GM18511 (cell line): ENCODE measurements at regions not wholly inside any gene's neighbourhood (a gene's known extent, or its start where the extent isn't known, plus 50 kb on each side); places are given as distances from the start of the nearest gene placed in this dataset.
"Not testable (repeated sequence)": the region's sequence is repeated elsewhere in the genome, so short reads cannot be mapped to it uniquely, and the experiment has no call there.

Experiments used
- ATAC-seq: cut with Tn5 transposase; IDR thresholded peaks from one replicate; pipeline ENCODE4 v1.9.1; 2021; ENCODE audit warnings: mild to moderate bottlenecking, moderate library complexity; ENCODE audit not compliant: unreplicated experiment

GRCh38 chr2:207321514-207321913 is 155.8 kb upstream of the KLF7 start:
- ATAC-seq: no peak

- no peak for ATAC-seq
Observed at GRCh38 chr2:207324001-207324400, 158.3 kb upstream of the KLF7 start.

GRCh38 chr2:207327513-207327912 is 161.8 kb upstream of the KLF7 start:
- ATAC-seq: no peak

- peak; percentile 50 for ATAC-seq
Observed at GRCh38 chr2:207328944-207329386, 163.2 kb upstream of the KLF7 start.

DNA sequence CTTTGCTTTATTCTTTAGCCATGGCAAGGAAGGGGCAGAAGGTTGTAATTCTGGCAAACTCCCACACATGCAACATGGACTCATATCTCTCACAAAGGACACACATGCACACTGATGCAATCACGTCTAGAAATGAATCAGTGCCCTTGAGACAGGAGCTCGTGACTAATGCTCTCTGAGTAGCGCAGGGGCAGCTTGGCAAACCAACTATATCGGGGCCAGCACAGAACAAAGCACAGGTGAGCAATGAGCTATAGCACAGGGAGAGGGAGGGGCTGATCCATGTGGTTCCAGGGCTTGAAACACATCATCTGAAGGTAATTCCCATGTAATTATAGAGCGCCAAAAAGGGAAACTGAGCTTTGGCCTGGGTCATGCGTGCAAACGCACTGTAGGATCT is 165.2 kb upstream of the KLF7 start:
- peak; percentile 56 for ATAC-seq

DNA sequence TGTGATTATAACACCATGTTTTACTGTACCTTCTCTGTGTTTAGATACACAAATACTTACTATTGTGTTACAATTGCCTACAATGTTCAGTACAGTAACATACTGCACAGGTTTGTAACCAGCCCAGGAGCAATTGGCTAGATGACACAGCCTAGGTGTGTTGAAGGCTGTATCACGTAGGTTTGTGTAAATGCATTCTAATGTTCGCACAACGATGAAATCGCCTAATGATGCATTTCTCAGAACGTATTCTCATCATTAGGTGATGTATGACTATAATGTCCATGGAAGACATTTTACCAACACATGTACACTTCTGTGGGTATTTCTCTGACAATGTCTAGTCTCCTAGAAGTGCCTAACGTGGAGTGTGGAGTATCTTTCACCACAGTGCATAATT is 165.9 kb upstream of the KLF7 start:
- ATAC-seq: no peak

- peak; percentile 38 for ATAC-seq
Observed at GRCh38 chr2:207332480-207333212, 166.9 kb upstream of the KLF7 start.

DNA sequence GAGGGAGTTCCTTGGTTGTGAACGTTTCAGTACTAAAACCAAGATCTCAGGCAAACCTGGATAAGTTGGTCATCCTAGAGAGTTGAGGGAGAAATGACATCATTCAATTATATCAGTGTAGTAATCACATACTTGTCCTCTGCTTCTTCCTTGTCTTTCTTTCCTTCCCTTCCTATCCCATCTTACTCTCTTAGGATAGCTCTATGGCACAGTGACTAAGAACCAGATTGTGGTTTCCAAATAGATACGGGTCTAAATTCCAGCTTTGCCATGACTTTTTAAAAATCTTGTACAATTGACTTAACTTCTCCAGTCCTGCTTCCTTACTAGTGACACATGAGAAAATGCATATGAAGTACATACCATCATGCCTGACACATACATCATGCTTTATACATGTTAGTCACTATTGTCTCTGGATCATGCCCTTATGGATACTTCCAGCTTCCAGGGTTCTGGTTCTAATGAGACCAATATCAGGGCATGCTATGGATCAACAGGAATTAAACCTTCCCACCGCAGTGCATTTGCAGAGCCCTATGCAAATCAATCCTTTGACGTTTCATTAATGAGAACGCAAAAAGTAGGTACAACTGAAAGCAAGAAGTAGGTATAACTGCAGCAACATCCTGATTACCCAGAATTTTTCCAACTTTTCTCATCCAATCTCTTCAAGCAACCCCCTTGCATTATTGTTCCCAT is 168.0 kb upstream of the KLF7 start:
- no peak for ATAC-seq

DNA sequence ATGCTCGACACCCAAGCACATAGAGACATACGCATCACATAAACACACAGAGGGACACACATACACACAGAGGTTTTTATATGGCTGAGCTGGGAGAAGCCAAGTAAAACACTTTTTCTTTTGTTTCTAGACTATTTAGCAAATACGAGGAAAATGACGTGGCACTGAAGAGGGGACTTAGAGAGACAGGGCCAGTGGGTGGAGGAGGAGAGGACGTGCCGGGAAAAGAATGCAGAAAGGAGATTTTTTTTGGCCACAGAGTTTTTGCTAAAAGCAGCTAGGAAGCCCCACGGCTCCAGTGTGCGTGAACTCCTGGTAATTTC is 168.5 kb upstream of the KLF7 start:
- ATAC-seq: peak; percentile 8

- ATAC-seq: peak; percentile 31
Observed at GRCh38 chr2:207334624-207335371, 169.1 kb upstream of the KLF7 start.

GRCh38 chr2:207337234-207338219 is 171.8 kb upstream of the KLF7 start:
- peak; percentile 44 for ATAC-seq

DNA sequence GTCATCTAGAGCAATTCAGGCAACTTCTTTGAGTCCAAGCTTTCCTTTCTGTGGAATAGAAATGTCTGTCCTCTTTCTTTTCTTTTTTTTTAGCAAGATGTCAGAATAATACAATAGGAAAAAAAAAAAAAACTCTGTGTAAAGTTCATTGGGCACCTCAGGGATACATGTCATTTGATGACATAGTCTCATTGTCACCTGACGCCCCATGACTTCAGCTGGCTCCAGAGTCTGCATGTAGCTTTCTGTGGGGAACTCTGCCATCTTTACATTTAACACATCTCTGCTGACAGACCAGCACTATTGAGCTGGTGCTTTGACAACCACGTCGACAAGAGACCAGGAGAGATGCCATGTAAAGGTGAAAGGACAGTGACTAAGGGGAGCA is 172.5 kb upstream of the KLF7 start:
- ATAC-seq: no peak

GRCh38 chr2:207338610-207339009 is 172.9 kb upstream of the KLF7 start:
- ATAC-seq: no peak

DNA sequence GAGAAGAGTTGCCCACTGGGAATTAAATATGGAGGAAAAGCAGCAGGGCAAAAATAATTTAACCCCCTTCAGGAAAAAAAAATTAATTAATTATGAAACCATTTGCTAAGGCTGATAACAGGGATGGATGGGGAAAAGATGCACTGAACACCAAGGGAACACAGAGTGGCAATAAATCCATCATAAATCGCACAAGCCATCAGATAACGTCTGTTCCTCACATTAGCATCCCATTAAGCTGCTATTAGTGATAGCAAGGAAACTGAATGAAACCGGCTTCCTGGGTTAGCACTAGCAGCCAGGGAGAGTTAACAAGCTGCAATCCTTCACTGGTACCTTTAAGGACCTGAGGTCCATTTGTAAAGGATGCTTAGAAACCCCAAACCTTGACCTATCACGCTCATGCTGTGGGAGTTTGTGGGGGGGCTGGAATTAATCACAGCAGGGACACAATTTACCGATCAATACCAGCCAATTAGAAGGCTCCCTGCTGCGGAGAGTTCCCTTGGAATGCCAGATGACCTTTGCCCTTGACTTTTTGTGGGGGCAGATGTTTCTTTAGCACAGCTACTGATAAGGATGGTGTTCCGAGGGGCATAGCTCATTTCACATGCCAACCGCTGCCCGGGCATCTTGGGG is 175.5 kb upstream of the KLF7 start:
- no peak for ATAC-seq

- ATAC-seq: no peak
Observed at GRCh38 chr2:207341804-207342203, 176.1 kb upstream of the KLF7 start.

DNA sequence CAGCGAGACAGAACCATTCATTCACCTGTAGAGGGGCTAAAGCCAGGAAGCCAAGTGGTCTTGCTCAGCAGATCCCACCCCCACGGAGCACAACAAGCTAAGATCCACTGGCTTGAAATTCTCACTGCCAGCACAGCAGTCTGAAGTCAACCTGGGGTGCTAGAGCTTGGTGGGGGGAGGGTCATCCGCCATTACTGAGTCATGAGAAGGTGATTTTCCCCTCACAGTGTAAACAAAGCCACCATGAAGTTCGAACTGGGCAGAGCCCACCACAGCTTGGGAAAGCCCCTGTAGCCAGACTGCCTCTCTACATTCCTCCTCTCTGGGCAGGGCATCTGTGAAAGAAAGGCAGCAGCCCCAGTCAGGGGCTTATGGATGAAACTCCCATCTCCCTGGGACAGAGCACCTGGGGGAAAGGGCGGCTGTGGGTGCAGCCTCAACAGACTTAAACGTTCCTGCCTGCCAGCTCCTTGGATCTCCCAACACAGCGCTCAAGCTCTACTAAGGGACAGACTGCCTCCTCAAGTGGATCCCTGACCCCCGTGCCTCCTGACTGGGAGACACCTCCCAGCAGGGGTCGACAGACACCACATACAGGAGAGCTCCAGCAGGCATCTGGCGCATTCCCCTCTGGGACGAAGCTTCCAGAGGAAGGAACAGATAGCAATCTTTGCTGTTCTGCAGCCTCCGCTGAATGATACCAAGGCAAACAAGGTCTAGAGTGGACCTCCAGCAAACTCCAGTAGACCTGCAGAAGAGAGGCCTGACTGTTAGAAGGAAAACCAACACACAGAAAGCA is 179.0 kb upstream of the KLF7 start:
- not testable (repeated sequence) for ATAC-seq

GRCh38 chr2:207351171-207351570 is 178.6 kb upstream of the CREB1 start:
- no peak for ATAC-seq

DNA sequence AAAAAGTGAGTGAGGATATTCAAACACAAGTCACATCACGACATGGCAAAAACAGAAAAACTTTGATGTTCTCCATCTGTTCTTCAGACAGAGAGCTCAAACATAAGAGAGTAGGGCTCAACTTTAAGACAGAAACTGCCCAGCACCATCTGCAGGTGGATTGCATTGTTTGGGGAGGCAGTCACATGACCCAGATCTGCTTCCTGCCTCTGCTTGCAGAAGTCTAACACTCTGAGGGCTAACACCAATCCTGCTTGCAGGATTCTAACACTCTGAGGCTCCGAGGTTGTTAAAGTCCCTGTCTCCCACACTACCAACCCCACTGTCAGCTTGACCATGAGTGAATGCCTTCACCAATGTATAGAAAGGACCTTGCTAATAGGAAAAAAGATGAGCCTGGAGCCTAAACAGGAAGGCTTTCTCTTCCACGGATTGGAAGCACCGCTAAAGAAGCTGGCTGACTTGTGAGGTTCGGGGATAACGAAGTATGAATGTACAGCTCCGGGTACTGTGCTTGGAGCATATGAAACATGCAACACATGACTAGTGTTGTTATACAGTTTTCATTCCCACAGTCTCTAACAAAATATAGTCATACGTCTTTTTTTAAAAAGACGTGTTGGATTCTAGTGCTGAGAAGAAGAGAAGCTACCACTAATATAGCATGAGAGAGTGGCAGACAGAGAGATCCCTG is 176.6 kb upstream of the CREB1 start:
- ATAC-seq: peak; percentile 98

GRCh38 chr2:207353836-207354235 is 175.9 kb upstream of the CREB1 start:
- ATAC-seq: no peak
